Thyroid gland (tissue), 4 donors: ENCODE measurements at regions not wholly inside any gene's neighbourhood (a gene's known extent, or its start where the extent isn't known, plus 50 kb on each side); places are given as distances from the start of the nearest gene placed in this dataset.
A peak's percentile ranks its signal among the peaks of the same experiment; 100 is the strongest.

Experiments used
- CTCF ChIP-seq, 6 experiments: fragments of 200-600 bp in 3 of 6; fragments of 450-650 bp in 3 of 6; sonication (generic) in 3 of 6; IDR thresholded peaks; one replicate each; pipeline ENCODE4 v1.5.1; 2016 to 2019; ENCODE audit warnings: antibody characterized with exemption in 6 of 6, mild to moderate bottlenecking in 2 of 6, inconsistent platforms in 1 of 6, moderate library complexity in 1 of 6
- POLR2A ChIP-seq, 2 donors: fragments of 450-650 bp; IDR thresholded peaks; one replicate each; pipeline ENCODE4 v1.6.1; 2017; ENCODE audit warnings: antibody characterized with exemption in 2 of 2, mild to moderate bottlenecking in 2 of 2, moderate library complexity in 1 of 2

- TF ChIP-seq CTCF (IDR thresholded peaks at IDR 0.05) (peak in 2 of 6 experiments; percentile 34 to 44), POLR2A (IDR thresholded peaks at IDR 0.05) (no peak)
Measured at GRCh38 chr20:60206259-60206658, 248.0 kb downstream of the CDH26 start.
